ENCODE measurements at regions not wholly inside any gene's neighbourhood (a gene's known extent, or its start where the extent isn't known, plus 50 kb on each side); places are given as distances from the start of the nearest gene placed in this dataset.

DNA sequence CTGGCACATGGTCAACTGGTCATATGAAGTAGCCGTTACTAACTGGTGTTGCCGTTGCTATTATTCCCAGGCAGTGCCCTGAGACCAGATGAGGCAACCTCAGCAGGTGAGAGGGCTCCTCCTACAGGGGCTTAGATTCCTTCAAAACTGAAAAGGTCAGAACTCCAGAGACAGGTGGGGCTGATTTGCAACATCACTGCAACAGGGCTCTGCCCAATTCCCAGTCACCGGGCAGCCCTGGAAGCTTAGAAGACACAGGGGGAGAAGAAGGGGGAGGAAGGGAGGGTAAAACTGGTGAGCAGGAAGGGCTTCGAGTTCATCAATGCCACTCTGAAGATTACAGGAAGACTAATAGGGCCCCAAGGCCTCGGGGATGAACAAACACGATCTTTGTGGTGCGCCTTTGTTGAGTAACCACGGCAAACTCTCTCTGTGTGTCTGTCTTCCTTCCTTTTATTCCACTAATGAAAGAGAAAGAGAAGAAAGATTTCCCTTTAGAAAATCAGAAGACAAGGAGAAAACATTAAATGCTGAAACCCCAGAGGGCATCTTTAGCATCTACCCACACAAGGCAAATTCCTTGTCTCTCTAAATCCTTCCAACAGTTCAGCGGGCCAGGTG lies 749.1 kb upstream of the TBX3 start:
- Histone ChIP-seq H3K27me3 (ENCODE audit: insufficient read depth, low read length) (no peaks in the 10 kb centered on the region), H3K9ac (ENCODE audit: low read depth, low read length) (no peak overlapping the region), H3K9me3 (ENCODE audit: insufficient read depth, low read depth, low read length) (no peaks in the 10 kb centered on the region), H3K36me3 (ENCODE audit: insufficient read depth, low read depth, low read length) (no peaks in the 10 kb centered on the region), H3K4me3 (ENCODE audit: low read length) (no peak overlapping the region), H3K27ac (ENCODE audit: low read length) (no peak overlapping the region), H3K4me1 (ENCODE audit: insufficient read depth, low read length) (peaks cover 8% of the 10 kb centered on the region)

DNA sequence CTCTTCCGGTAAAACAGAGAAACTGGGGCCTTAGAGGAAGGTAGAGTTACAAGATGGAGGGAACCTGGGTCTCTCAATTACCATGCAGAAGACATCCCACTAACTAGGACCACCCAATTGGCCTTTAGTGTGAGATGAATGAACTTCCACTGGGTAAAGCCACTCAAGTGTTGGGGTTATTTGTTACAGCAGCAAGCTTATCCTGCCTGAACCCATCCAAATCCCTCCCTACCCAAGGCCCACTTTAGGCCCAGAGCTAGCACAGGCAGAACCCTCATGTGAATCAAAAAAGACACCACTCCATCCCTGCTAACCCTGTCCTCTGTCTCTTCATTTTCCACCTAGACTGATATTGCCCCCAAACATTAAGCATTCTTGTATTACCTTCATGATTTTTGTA lies 746.7 kb upstream of the TBX3 start:
- H3K9me3 ChIP-seq (ENCODE audit: insufficient read depth, low read depth, low read length) = no peaks in the 10 kb centered on the region
- no peaks in the 10 kb centered on the region for H3K36me3 ChIP-seq (ENCODE audit: insufficient read depth, low read depth, low read length)
- no peak overlapping the region for H3K4me3 ChIP-seq (ENCODE audit: low read length)
- H3K9ac ChIP-seq (ENCODE audit: low read depth, low read length) = no peak overlapping the region
- H3K27me3 ChIP-seq (ENCODE audit: insufficient read depth, low read length) = no peaks in the 10 kb centered on the region
- no peak overlapping the region for H3K27ac ChIP-seq (ENCODE audit: low read length)
- no peaks in the 10 kb centered on the region for H3K4me1 ChIP-seq (ENCODE audit: insufficient read depth, low read length)

DNA sequence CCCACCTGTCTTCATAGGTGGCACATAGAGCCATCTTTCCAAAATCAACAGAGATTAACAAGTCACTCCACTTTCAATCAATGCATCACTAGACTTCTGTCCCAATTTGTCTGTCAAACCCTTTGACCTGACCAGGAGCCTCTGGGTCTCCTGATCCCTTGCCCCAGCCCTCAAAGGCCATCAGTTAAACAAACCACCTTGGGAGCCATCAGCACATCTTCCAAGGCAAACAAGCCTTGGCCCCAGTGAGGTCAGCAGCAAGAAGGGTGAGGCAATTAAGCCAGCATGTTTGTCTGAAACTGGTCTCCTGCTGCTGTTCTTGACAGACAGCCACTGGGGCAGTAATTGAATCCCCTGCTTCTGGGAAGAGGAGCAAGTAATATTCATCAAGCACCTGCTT lies 742.8 kb upstream of the TBX3 start:
- H3K27ac ChIP-seq (ENCODE audit: low read length) = no peak overlapping the region
- no peak overlapping the region for H3K9ac ChIP-seq (ENCODE audit: low read depth, low read length)

GRCh38 chr12:115424003-115424402 lies 740.0 kb upstream of the TBX3 start:
- Histone ChIP-seq H3K4me3 (ENCODE audit: low read length) (no peak overlapping the region), H3K9me3 (ENCODE audit: insufficient read depth, low read depth, low read length) (no peaks in the 10 kb centered on the region), H3K27ac (ENCODE audit: low read length) (no peak overlapping the region), H3K9ac (ENCODE audit: low read depth, low read length) (no peak overlapping the region), H3K27me3 (ENCODE audit: insufficient read depth, low read length) (no peaks in the 10 kb centered on the region), H3K36me3 (ENCODE audit: insufficient read depth, low read depth, low read length) (no peaks in the 10 kb centered on the region), H3K4me1 (ENCODE audit: insufficient read depth, low read length) (no peaks in the 10 kb centered on the region)

More for the DNA sequence above, 742.8 kb upstream of the TBX3 start:
- Histone ChIP-seq H3K36me3 (ENCODE audit: insufficient read depth, low read depth, low read length) (no peaks in the 10 kb centered on the region), H3K27me3 (ENCODE audit: insufficient read depth, low read length) (no peaks in the 10 kb centered on the region), H3K4me3 (ENCODE audit: low read length) (no peak overlapping the region), H3K9me3 (ENCODE audit: insufficient read depth, low read depth, low read length) (no peaks in the 10 kb centered on the region), H3K4me1 (ENCODE audit: insufficient read depth, low read length) (no peaks in the 10 kb centered on the region)

DNA sequence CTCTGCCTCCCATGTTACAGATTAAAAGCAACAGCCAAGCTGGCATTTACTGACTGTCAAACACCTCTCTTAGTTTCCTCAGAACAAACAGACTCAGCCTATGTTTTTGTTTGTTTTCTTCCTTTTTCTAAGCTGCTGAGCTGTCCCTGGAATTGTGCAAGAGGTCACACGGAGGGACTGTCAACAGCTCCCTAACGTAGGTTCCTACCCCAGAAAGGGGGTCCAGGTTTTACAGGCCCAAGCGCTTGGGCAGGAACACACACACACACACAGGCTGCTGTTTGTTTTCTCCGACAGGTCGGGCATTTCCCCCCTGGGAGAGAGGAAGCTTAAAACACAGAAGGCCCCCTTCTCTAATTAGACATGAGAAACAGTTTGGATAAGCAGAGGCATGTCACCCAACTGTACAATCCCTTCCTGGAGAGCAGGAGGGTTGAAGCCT lies 739.6 kb upstream of the TBX3 start:
- Histone ChIP-seq H3K9ac (ENCODE audit: low read depth, low read length) (no peak overlapping the region), H3K27me3 (ENCODE audit: insufficient read depth, low read length) (no peaks in the 10 kb centered on the region), H3K9me3 (ENCODE audit: insufficient read depth, low read depth, low read length) (no peaks in the 10 kb centered on the region), H3K4me1 (ENCODE audit: insufficient read depth, low read length) (no peaks in the 10 kb centered on the region), H3K36me3 (ENCODE audit: insufficient read depth, low read depth, low read length) (no peaks in the 10 kb centered on the region), H3K27ac (ENCODE audit: low read length) (no peak overlapping the region), H3K4me3 (ENCODE audit: low read length) (no peak overlapping the region)

DNA sequence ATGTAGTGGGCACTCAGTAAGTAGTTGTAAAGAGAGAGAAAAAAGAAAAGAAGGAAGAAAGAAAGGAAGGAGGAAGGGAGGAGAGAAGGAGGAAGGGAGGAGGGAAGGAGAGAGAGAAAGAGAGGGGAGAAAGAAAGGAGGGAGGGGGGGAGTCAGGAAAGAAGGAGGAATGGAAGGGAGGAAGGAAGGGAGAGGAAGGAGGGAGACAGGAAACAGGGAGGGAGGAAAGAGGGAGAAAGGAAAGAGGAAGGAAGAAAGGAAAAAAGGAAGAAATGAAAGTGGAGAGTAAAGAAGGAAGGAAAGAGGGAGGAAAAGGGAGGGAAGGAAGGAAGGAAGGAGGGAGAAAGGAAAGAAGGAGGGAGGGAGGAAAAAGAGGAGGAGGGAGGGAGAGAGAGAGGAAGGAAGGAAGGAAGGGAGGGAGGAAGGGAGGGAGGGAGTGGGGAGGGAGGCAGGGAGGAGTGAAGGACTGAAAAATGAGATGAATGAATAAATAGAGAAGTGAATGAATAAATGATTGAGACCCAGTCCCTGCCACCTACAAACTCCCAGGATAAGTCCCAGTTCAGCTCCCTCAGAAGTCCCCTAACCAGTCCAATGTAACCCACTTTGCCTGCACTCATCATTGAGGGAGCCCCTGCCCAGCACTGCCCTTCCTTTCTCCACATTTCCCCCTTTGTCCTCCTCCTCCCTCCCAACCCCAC lies 739.0 kb upstream of the TBX3 start:
- H3K27ac ChIP-seq (ENCODE audit: low read length) = no peak overlapping the region
- no peaks in the 10 kb centered on the region for H3K9me3 ChIP-seq (ENCODE audit: insufficient read depth, low read depth, low read length)
- H3K4me3 ChIP-seq (ENCODE audit: low read length) = no peak overlapping the region
- H3K4me1 ChIP-seq (ENCODE audit: insufficient read depth, low read length) = no peaks in the 10 kb centered on the region
- no peaks in the 10 kb centered on the region for H3K27me3 ChIP-seq (ENCODE audit: insufficient read depth, low read length)
- H3K36me3 ChIP-seq (ENCODE audit: insufficient read depth, low read depth, low read length) = no peaks in the 10 kb centered on the region
- H3K9ac ChIP-seq (ENCODE audit: low read depth, low read length) = no peak overlapping the region

- H3K36me3 ChIP-seq (ENCODE audit: insufficient read depth, low read depth, low read length) = no peaks in the 10 kb centered on the region
- no peaks in the 10 kb centered on the region for H3K27me3 ChIP-seq (ENCODE audit: insufficient read depth, low read length)
- H3K4me3 ChIP-seq (ENCODE audit: low read length) = no peak overlapping the region
- H3K4me1 ChIP-seq (ENCODE audit: insufficient read depth, low read length) = no peaks in the 10 kb centered on the region
- no peak overlapping the region for H3K27ac ChIP-seq (ENCODE audit: low read length)
- H3K9me3 ChIP-seq (ENCODE audit: insufficient read depth, low read depth, low read length) = no peaks in the 10 kb centered on the region
- H3K9ac ChIP-seq (ENCODE audit: low read depth, low read length) = no peak overlapping the region
Measured at GRCh38 chr12:115421796-115422709, 738.1 kb upstream of the TBX3 start.

GRCh38 chr12:115421350-115421749 lies 737.4 kb upstream of the TBX3 start:
- no peaks in the 10 kb centered on the region for H3K9me3 ChIP-seq (ENCODE audit: insufficient read depth, low read depth, low read length)
- no peaks in the 10 kb centered on the region for H3K27me3 ChIP-seq (ENCODE audit: insufficient read depth, low read length)
- no peak overlapping the region for H3K9ac ChIP-seq (ENCODE audit: low read depth, low read length)
- no peaks in the 10 kb centered on the region for H3K36me3 ChIP-seq (ENCODE audit: insufficient read depth, low read depth, low read length)
- no peak overlapping the region for H3K27ac ChIP-seq (ENCODE audit: low read length)
- H3K4me3 ChIP-seq (ENCODE audit: low read length) = no peak overlapping the region
- H3K4me1 ChIP-seq (ENCODE audit: insufficient read depth, low read length) = no peaks in the 10 kb centered on the region

- Histone ChIP-seq H3K9me3 (ENCODE audit: insufficient read depth, low read depth, low read length) (no peaks in the 10 kb centered on the region), H3K4me3 (ENCODE audit: low read length) (no peak overlapping the region), H3K9ac (ENCODE audit: low read depth, low read length) (no peak overlapping the region), H3K4me1 (ENCODE audit: insufficient read depth, low read length) (no peaks in the 10 kb centered on the region), H3K27me3 (ENCODE audit: insufficient read depth, low read length) (no peaks in the 10 kb centered on the region), H3K27ac (ENCODE audit: low read length) (no peak overlapping the region), H3K36me3 (ENCODE audit: insufficient read depth, low read depth, low read length) (no peaks in the 10 kb centered on the region)
Measured at GRCh38 chr12:115419145-115419646, 735.2 kb upstream of the TBX3 start.

- H3K27ac ChIP-seq (ENCODE audit: low read length) = no peak overlapping the region
- H3K4me3 ChIP-seq (ENCODE audit: low read length) = no peak overlapping the region
- H3K9ac ChIP-seq (ENCODE audit: low read depth, low read length) = no peak overlapping the region
- H3K9me3 ChIP-seq (ENCODE audit: insufficient read depth, low read depth, low read length) = no peaks in the 10 kb centered on the region
- H3K27me3 ChIP-seq (ENCODE audit: insufficient read depth, low read length) = no peaks in the 10 kb centered on the region
- no peaks in the 10 kb centered on the region for H3K4me1 ChIP-seq (ENCODE audit: insufficient read depth, low read length)
- H3K36me3 ChIP-seq (ENCODE audit: insufficient read depth, low read depth, low read length) = no peaks in the 10 kb centered on the region
Measured at GRCh38 chr12:115417610-115418009, 733.6 kb upstream of the TBX3 start.

- H3K4me1 ChIP-seq (ENCODE audit: insufficient read depth, low read length) = peaks cover 5% of the 10 kb centered on the region
- H3K27ac ChIP-seq (ENCODE audit: low read length) = no peak overlapping the region
- H3K9me3 ChIP-seq (ENCODE audit: insufficient read depth, low read depth, low read length) = no peaks in the 10 kb centered on the region
- no peak overlapping the region for H3K4me3 ChIP-seq (ENCODE audit: low read length)
- no peak overlapping the region for H3K9ac ChIP-seq (ENCODE audit: low read depth, low read length)
- no peaks in the 10 kb centered on the region for H3K27me3 ChIP-seq (ENCODE audit: insufficient read depth, low read length)
- no peaks in the 10 kb centered on the region for H3K36me3 ChIP-seq (ENCODE audit: insufficient read depth, low read depth, low read length)
Measured at GRCh38 chr12:115416869-115417268, 732.9 kb upstream of the TBX3 start.

All from iPS-20b (cell line).